Peyer's patch (tissue), 4 donors: ENCODE measurements at regions not wholly inside any gene's neighbourhood (a gene's known extent, or its start where the extent isn't known, plus 50 kb on each side); places are given as distances from the start of the nearest gene placed in this dataset.

Experiments
- CTCF ChIP-seq, 6 experiments: fragments of 450-650 bp in 4 of 6; fragments of 200-600 bp in 2 of 6; sonication (generic) in 1 of 6; IDR thresholded peaks; one replicate each; pipeline ENCODE4 v1.5.1; 2017 to 2019; ENCODE audit warnings: antibody characterized with exemption in 6 of 6, mild to moderate bottlenecking in 3 of 6, moderate library complexity in 1 of 6
- POLR2A ChIP-seq, 2 donors: fragments of 450-650 bp; IDR thresholded peaks; one replicate each; pipeline ENCODE4 v1.5.1; 2017; ENCODE audit warnings: antibody characterized with exemption in 2 of 2, mild to moderate bottlenecking in 2 of 2, moderate library complexity in 2 of 2

GRCh38 chr13:99123101-99124045 lies 77.3 kb upstream of the UBAC2 start:
- TF ChIP-seq CTCF (IDR thresholded peaks at IDR 0.05) (no peak), POLR2A (IDR thresholded peaks at IDR 0.05) (no peak)
